Umbilical cord (tissue), 1 donor: ENCODE measurements at regions not wholly inside any gene's neighbourhood (a gene's known extent, or its start where the extent isn't known, plus 50 kb on each side); places are given as distances from the start of the nearest gene placed in this dataset.
"Not testable (repeated sequence)": the region's sequence is repeated elsewhere in the genome, so short reads cannot be mapped to it uniquely, and the experiment has no call there.

Experiments used
- DNase-seq: peaks from one replicate; pipeline ENCODE4 v3.0.0-alpha.2; 2015; ENCODE audit warnings: low spot score

- not testable (repeated sequence) for DNase-seq
Observed at GRCh38 chr7:81437160-81437559, 332.7 kb downstream of the HGF start.

- DNase-seq = no peak
Observed at GRCh38 chr7:81433692-81434331, 336.0 kb downstream of the HGF start.

- DNase-seq = no peak
Observed at GRCh38 chr7:81433206-81433605, 336.6 kb downstream of the HGF start.

- DNase-seq = peak; percentile 11
Observed at GRCh38 chr7:81430761-81431160, 339.1 kb downstream of the HGF start.

- no peak for DNase-seq
Observed at GRCh38 chr7:81430150-81430549, 339.7 kb downstream of the HGF start.

GRCh38 chr7:81427461-81427860 is 342.4 kb downstream of the HGF start:
- DNase-seq = peak; percentile 77

- no peak for DNase-seq
Observed at GRCh38 chr7:81420526-81421226, 349.2 kb downstream of the HGF start.

- no peak for DNase-seq
Observed at GRCh38 chr7:81419731-81420130, 350.1 kb downstream of the HGF start.

GRCh38 chr7:81416659-81417058 is 353.2 kb downstream of the HGF start:
- DNase-seq = no peak

- DNase-seq = no peak
Observed at GRCh38 chr7:81415181-81415580, 354.7 kb downstream of the HGF start.

- no peak for DNase-seq
Observed at GRCh38 chr7:81414411-81414810, 355.4 kb downstream of the HGF start.

GRCh38 chr7:81410471-81411117 is 359.3 kb downstream of the HGF start:
- no peak for DNase-seq

- no peak for DNase-seq
Observed at GRCh38 chr7:81408728-81409127, 361.1 kb downstream of the HGF start.

- no peak for DNase-seq
Observed at GRCh38 chr7:81407094-81407493, 362.8 kb downstream of the HGF start.

GRCh38 chr7:81404669-81405068 is 365.2 kb downstream of the HGF start:
- DNase-seq = no peak

GRCh38 chr7:81402227-81402626 is 367.6 kb downstream of the HGF start:
- peak; percentile 21 for DNase-seq

- DNase-seq = peak; percentile 74
Observed at GRCh38 chr7:81399471-81399870, 370.4 kb downstream of the HGF start.

GRCh38 chr7:81394029-81394428 is 375.8 kb downstream of the HGF start:
- DNase-seq = no peak

GRCh38 chr7:81393018-81393417 is 376.8 kb downstream of the HGF start:
- no peak for DNase-seq

- DNase-seq = peak; percentile 31
Observed at GRCh38 chr7:81385370-81385769, 384.5 kb downstream of the HGF start.

GRCh38 chr7:81383846-81384245 is 386.0 kb downstream of the HGF start:
- peak; percentile 30 for DNase-seq

- DNase-seq = not testable (repeated sequence)
Observed at GRCh38 chr7:81374641-81375040, 395.2 kb downstream of the HGF start.

- DNase-seq = no peak
Observed at GRCh38 chr7:81370822-81371221, 399.0 kb downstream of the HGF start.
